Omental fat pad (tissue), 3 donors: ENCODE measurements at regions not wholly inside any gene's neighbourhood (a gene's known extent, or its start where the extent isn't known, plus 50 kb on each side); places are given as distances from the start of the nearest gene placed in this dataset.

Experiments
- ATAC-seq: fragments of 150-250 bp; one replicate; pipeline ENCODE4 v1.9.1; 2016; ENCODE audit warnings: mild to moderate bottlenecking, moderate library complexity; ENCODE audit not compliant: low FRiP score
- DNase-seq: peaks from one replicate; pipeline ENCODE4 v3.0.0-alpha.2; 2019; ENCODE audit warnings: low spot score
- TF ChIP-seq, protein P1 (sequence below), 3 donors: fragments of 450-650 bp; IDR thresholded peaks; one replicate each; pipeline ENCODE4 v1.5.1; 2016 to 2017; ENCODE audit warnings: antibody characterized with exemption in 3 of 3, mild to moderate bottlenecking in 3 of 3, moderate library complexity in 2 of 3

DNA sequence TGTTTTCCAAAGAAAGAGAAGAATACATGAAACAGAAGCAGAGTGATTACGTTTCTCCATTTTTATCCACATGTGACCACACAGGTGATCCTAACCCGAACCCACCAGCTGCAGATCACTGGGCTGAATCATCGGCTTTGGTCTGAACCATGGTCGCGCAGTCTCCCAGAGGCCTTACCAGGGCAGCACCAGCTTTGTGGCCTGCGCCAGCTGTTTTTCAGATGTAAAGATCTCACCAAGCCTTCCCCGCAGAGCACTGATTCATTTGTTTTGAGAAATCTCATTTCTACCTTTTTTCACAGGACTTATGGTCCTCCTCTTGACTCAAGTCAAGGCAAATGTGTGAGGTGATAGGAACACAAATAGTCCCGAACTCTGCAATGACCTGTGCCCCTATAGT is 207.0 kb upstream of the PPP2R2D start:
- DNase-seq (no peak), ATAC-seq (no peak)
- TF ChIP-seq, protein P1, sequence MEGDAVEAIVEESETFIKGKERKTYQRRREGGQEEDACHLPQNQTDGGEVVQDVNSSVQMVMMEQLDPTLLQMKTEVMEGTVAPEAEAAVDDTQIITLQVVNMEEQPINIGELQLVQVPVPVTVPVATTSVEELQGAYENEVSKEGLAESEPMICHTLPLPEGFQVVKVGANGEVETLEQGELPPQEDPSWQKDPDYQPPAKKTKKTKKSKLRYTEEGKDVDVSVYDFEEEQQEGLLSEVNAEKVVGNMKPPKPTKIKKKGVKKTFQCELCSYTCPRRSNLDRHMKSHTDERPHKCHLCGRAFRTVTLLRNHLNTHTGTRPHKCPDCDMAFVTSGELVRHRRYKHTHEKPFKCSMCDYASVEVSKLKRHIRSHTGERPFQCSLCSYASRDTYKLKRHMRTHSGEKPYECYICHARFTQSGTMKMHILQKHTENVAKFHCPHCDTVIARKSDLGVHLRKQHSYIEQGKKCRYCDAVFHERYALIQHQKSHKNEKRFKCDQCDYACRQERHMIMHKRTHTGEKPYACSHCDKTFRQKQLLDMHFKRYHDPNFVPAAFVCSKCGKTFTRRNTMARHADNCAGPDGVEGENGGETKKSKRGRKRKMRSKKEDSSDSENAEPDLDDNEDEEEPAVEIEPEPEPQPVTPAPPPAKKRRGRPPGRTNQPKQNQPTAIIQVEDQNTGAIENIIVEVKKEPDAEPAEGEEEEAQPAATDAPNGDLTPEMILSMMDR (IDR thresholded peaks at IDR 0.05): no peak

GRCh38 chr10:131694168-131694780 is 206.5 kb upstream of the PPP2R2D start:
- TF ChIP-seq, protein P1 (IDR thresholded peaks at IDR 0.05): no peak
- DNase-seq (no peak), ATAC-seq (no peak)

DNA sequence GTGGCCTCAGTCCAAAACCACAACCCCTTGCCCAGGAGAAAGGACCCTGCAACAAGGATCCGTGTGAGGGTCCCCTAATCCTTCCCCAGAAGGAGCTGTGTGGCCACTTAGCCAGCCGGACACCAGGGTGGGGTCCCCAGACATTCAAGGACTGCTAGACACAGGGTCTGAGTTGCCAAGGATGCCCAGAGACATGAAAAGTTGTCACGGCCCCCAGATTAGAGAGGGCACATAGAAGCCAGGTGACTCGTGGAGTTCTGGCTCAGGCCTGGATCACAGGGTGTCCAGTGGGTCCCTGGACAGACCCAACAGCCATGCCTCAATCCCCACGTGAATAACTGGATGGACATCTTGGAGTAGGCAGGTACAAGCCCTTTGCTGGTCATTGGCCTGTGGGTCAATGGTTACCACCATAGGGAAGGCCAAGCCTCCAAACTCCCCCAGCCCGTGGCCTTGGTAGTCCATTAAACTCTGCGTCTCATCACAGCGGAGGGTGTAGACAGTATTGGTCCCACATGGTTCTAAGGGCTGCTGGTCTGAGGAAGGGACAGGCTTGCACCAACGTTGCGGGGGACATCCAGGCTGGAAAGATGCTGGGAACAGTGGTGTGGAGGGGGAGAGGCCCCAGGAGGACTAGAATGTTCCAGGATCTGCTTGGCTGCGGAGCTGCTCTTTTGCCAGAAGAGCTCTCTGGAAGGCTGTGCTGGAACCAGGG is 205.9 kb upstream of the PPP2R2D start:
- DNase-seq: no peak
- TF ChIP-seq, protein P1 (IDR thresholded peaks at IDR 0.05): no peak
- no peak for ATAC-seq

- TF ChIP-seq, protein P1 (IDR thresholded peaks at IDR 0.05): no peak
- DNase-seq (no peak), ATAC-seq (no peak)
Observed at GRCh38 chr10:131695496-131696165, 205.2 kb upstream of the PPP2R2D start.

GRCh38 chr10:131697476-131698128 is 203.2 kb upstream of the PPP2R2D start:
- DNase-seq: no peak
- TF ChIP-seq, protein P1 (IDR thresholded peaks at IDR 0.05): no peak
- ATAC-seq: no peak

GRCh38 chr10:131698232-131698631 is 202.6 kb upstream of the PPP2R2D start:
- TF ChIP-seq, protein P1 (IDR thresholded peaks at IDR 0.05): no peak
- no peak for ATAC-seq
- no peak for DNase-seq
